ENCODE measurements at regions not wholly inside any gene's neighbourhood (a gene's known extent, or its start where the extent isn't known, plus 50 kb on each side); places are given as distances from the start of the nearest gene placed in this dataset.

DNA sequence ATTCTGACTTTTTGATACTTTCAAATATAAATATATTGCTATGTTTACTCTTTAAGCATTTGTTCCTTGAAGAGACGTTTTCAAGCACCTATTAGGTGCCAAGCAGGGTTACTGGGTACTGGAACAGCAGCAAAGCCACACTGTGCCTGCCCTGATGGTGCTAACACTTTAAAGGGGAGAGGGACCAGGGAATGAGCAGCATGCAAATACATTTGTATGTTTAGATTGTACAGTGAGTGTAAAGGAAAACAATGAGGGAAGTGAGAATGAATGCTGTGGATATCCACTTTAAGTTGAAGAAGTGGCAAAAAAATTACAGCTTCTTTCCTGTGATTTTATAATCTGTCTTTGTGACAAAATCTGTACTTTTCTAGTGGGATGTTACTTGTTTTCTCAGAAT lies 400.2 kb upstream of the ATP11B start:
- TF ChIP-seq, protein P1, sequence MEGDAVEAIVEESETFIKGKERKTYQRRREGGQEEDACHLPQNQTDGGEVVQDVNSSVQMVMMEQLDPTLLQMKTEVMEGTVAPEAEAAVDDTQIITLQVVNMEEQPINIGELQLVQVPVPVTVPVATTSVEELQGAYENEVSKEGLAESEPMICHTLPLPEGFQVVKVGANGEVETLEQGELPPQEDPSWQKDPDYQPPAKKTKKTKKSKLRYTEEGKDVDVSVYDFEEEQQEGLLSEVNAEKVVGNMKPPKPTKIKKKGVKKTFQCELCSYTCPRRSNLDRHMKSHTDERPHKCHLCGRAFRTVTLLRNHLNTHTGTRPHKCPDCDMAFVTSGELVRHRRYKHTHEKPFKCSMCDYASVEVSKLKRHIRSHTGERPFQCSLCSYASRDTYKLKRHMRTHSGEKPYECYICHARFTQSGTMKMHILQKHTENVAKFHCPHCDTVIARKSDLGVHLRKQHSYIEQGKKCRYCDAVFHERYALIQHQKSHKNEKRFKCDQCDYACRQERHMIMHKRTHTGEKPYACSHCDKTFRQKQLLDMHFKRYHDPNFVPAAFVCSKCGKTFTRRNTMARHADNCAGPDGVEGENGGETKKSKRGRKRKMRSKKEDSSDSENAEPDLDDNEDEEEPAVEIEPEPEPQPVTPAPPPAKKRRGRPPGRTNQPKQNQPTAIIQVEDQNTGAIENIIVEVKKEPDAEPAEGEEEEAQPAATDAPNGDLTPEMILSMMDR (IDR thresholded peaks at IDR 0.05): no peak
- TF ChIP-seq POLR2AphosphoS5 (IDR thresholded peaks at IDR 0.05; ENCODE audit: low read depth, low read length) (no peak), MXI1 (IDR thresholded peaks at IDR 0.05; ENCODE audit: low read depth, low read length) (no peak), RFX5 (IDR thresholded peaks at IDR 0.05; ENCODE audit: low read length) (no peak)

Data from SK-N-SH (cell line).